Bronchial epithelial cell (primary cell): ENCODE measurements at regions not wholly inside any gene's neighbourhood (a gene's known extent, or its start where the extent isn't known, plus 50 kb on each side); places are given as distances from the start of the nearest gene placed in this dataset.

Source experiments
- DNase-seq: peaks from one replicate; pipeline ENCODE4 v3.0.0-alpha.2; 2010; ENCODE audit warnings: low read depth
- FAIRE-seq: peaks from 2 replicates; lab custom pipeline; 2011; peaks lifted over from hg19 to GRCh38; lab: Jason Lieb, UNC
- H3K27me3 ChIP-seq: 2 replicates; pipeline ENCODE4 v1.5.1; 2011; ENCODE audit warnings: low read length; ENCODE audit not compliant: control insufficient read depth, insufficient read depth
- H3K36me3 ChIP-seq: 2 replicates; pipeline ENCODE4 v1.5.1; 2011; ENCODE audit warnings: low read length; ENCODE audit not compliant: control insufficient read depth, insufficient read depth
- H3K4me3 ChIP-seq: 2 replicates; pipeline ENCODE4 v1.5.1; 2011; ENCODE audit warnings: mild to moderate bottlenecking, low read depth, low read length, control low read depth
- CTCF ChIP-seq: IDR thresholded peaks from 2 replicates; pipeline ENCODE4 v1.5.1; 2011; ENCODE audit warnings: mild to moderate bottlenecking, moderate library complexity, low read length, control low read depth, inconsistent platforms; ENCODE audit not compliant: insufficient read depth, severe bottlenecking

DNA sequence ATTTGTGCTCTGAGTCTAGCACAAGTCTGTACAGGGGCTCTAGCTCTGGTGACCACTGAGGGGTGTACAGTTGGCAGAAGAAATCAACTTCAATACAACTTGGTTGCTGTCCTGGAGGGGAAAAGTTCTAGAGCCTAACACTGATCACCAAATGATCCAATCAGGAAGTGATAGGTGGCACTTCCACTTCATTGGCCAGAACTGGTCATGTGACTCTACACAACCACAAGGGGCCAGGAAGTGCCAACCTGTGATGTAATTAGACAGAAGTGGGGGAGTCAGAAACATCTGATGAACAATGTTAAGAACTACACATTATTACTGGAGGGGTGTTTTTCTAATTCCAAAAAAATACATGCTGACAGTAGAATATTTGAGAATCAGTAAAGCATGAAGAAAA is 401.6 kb downstream of the VRK1 start:
- no peak for TF ChIP-seq CTCF
- no peaks in the 10 kb centered on the region for H3K27me3 ChIP-seq
- no peak overlapping the region for H3K4me3 ChIP-seq
- FAIRE-seq = no peak
- H3K36me3 ChIP-seq = no peaks in the 10 kb centered on the region
- no peak for DNase-seq

GRCh38 chr14:97200245-97200644 is 403.1 kb downstream of the VRK1 start:
- DNase-seq = no peak
- no peaks in the 10 kb centered on the region for H3K27me3 ChIP-seq
- no peak for TF ChIP-seq CTCF
- H3K36me3 ChIP-seq = no peaks in the 10 kb centered on the region
- no peak for FAIRE-seq
- no peak overlapping the region for H3K4me3 ChIP-seq

GRCh38 chr14:97206916-97207315 is 409.7 kb downstream of the VRK1 start:
- no peak overlapping the region for H3K4me3 ChIP-seq
- TF ChIP-seq CTCF = no peak
- DNase-seq = no peak
- H3K36me3 ChIP-seq = no peaks in the 10 kb centered on the region
- no peaks in the 10 kb centered on the region for H3K27me3 ChIP-seq
- no peak for FAIRE-seq

GRCh38 chr14:97210202-97210601 is 413.0 kb downstream of the VRK1 start:
- H3K27me3 ChIP-seq = no peaks in the 10 kb centered on the region
- DNase-seq (no peak), FAIRE-seq (no peak)
- H3K36me3 ChIP-seq = no peaks in the 10 kb centered on the region
- no peak for TF ChIP-seq CTCF
- no peak overlapping the region for H3K4me3 ChIP-seq

GRCh38 chr14:97212399-97212798 is 415.2 kb downstream of the VRK1 start:
- H3K4me3 ChIP-seq = no peak overlapping the region
- H3K27me3 ChIP-seq = no peaks in the 10 kb centered on the region
- no peak for FAIRE-seq
- H3K36me3 ChIP-seq = no peaks in the 10 kb centered on the region
- DNase-seq = no peak
- TF ChIP-seq CTCF = no peak

- TF ChIP-seq CTCF = no peak
- Histone ChIP-seq H3K4me3 (no peak overlapping the region), H3K27me3 (peaks cover 2% of the 10 kb centered on the region), H3K36me3 (no peaks in the 10 kb centered on the region)
- FAIRE-seq = no peak
- no peak for DNase-seq
Observed at GRCh38 chr14:97213720-97214119, 416.5 kb downstream of the VRK1 start.
